ENCODE measurements at regions not wholly inside any gene's neighbourhood (a gene's known extent, or its start where the extent isn't known, plus 50 kb on each side); places are given as distances from the start of the nearest gene placed in this dataset.

DNA sequence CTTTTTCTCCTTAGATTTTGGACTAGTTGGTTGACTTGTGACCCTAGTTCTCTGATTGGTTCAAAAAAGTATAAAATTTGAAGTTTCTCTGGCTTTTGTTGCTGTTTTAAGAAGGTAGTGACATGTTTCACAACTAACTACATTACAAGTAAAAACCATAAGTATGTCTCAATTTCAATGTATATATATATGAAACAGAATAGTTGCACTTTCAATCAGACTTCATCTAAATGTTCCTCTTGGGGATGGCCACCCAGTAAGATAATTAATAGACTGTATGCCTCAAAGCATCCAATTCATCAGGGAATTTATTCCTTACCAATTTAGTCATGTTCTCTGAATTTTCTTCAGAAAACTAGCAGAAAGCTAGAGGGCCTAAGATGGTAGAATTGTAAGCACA is 259.7 kb downstream of the RPRM start:
- Mint-ChIP-seq H3K36me3 (no peaks in the 10 kb centered on the region), H3K9me3 (peaks cover 0 to 8% (median 2%) of the 10 kb centered on the region in 7 donors), H3K27me3 (peaks cover 6% of the 10 kb centered on the region), H3K4me1 (no peaks in the 10 kb centered on the region), H3K4me3 (no peak overlapping the region), H3K27ac (no peak overlapping the region)
- Histone ChIP-seq H3K27me3 (ENCODE audit: control insufficient read depth, insufficient read depth, low read length) (no peaks in the 10 kb centered on the region), H3K4me3 (ENCODE audit: low read depth, low read length) (no peak overlapping the region), H3K4me1 (ENCODE audit: control insufficient read depth, insufficient read depth, low read length, poor library complexity, severe bottlenecking) (no peaks in the 10 kb centered on the region), H3K9me3 (ENCODE audit: control insufficient read depth in 2 of 2, low read length in 2 of 2) (no peaks in the 10 kb centered on the region), H3K36me3 (ENCODE audit: control insufficient read depth, insufficient read depth, low read length) (no peaks in the 10 kb centered on the region), H3K27ac (ENCODE audit: insufficient read depth, low read length, poor library complexity, severe bottlenecking) (no peak overlapping the region)
- DNase-seq (no peak), ATAC-seq (ENCODE audit: low read depth in 2 of 2) (no peak)

- no peaks in the 10 kb centered on the region for H3K4me1 Mint-ChIP-seq
- Histone ChIP-seq H3K4me1 (ENCODE audit: control insufficient read depth, insufficient read depth, low read length, poor library complexity, severe bottlenecking) (no peaks in the 10 kb centered on the region), H3K4me3 (ENCODE audit: low read depth, low read length) (no peak overlapping the region), H3K9me3 (ENCODE audit: control insufficient read depth in 2 of 2, low read length in 2 of 2) (no peaks in the 10 kb centered on the region), H3K27me3 (ENCODE audit: control insufficient read depth, insufficient read depth, low read length) (no peaks in the 10 kb centered on the region), H3K36me3 (ENCODE audit: control insufficient read depth, insufficient read depth, low read length) (no peaks in the 10 kb centered on the region), H3K27ac (ENCODE audit: insufficient read depth, low read length, poor library complexity, severe bottlenecking) (no peak overlapping the region)
- DNase-seq: no peak
- no peak overlapping the region for H3K27ac Mint-ChIP-seq
- H3K9me3 Mint-ChIP-seq: peaks cover 0 to 7% (median 0%) of the 10 kb centered on the region in 7 donors
- H3K27me3 Mint-ChIP-seq: peaks cover 6% of the 10 kb centered on the region
- H3K36me3 Mint-ChIP-seq: no peaks in the 10 kb centered on the region
- H3K4me3 Mint-ChIP-seq: no peak overlapping the region
- no peak for ATAC-seq (ENCODE audit: low read depth in 2 of 2)
Observed at GRCh38 chr2:153214337-153214736, 264.2 kb downstream of the RPRM start.

- no peak for ATAC-seq (ENCODE audit: low read depth in 2 of 2)
- Mint-ChIP-seq H3K27ac (no peak overlapping the region), H3K27me3 (no peaks in the 10 kb centered on the region), H3K4me3 (no peak overlapping the region), H3K36me3 (no peaks in the 10 kb centered on the region), H3K9me3 (peaks cover 0 to 7% (median 0%) of the 10 kb centered on the region in 7 donors), H3K4me1 (no peaks in the 10 kb centered on the region)
- no peaks in the 10 kb centered on the region for H3K4me1 ChIP-seq (ENCODE audit: control insufficient read depth, insufficient read depth, low read length, poor library complexity, severe bottlenecking)
- no peaks in the 10 kb centered on the region for H3K9me3 ChIP-seq (ENCODE audit: control insufficient read depth in 2 of 2, low read length in 2 of 2)
- H3K27ac ChIP-seq (ENCODE audit: insufficient read depth, low read length, poor library complexity, severe bottlenecking): no peak overlapping the region
- H3K36me3 ChIP-seq (ENCODE audit: control insufficient read depth, insufficient read depth, low read length): no peaks in the 10 kb centered on the region
- no peak for DNase-seq
- H3K27me3 ChIP-seq (ENCODE audit: control insufficient read depth, insufficient read depth, low read length): no peaks in the 10 kb centered on the region
- H3K4me3 ChIP-seq (ENCODE audit: low read depth, low read length): no peak overlapping the region
Observed at GRCh38 chr2:153213022-153213421, 265.5 kb downstream of the RPRM start.

GRCh38 chr2:153197402-153198386 is 280.9 kb downstream of the RPRM start:
- H3K4me3 ChIP-seq (ENCODE audit: low read depth, low read length): no peak overlapping the region
- H3K27ac Mint-ChIP-seq: peak overlapping the region in 1 of 3 donors; percentile 82
- H3K4me1 Mint-ChIP-seq: no peaks in the 10 kb centered on the region

GRCh38 chr2:153196378-153197058 is 282.0 kb downstream of the RPRM start:
- H3K27ac ChIP-seq (ENCODE audit: insufficient read depth, low read length, poor library complexity, severe bottlenecking): no peak overlapping the region
- no peak overlapping the region for H3K4me3 ChIP-seq (ENCODE audit: low read depth, low read length)
- Mint-ChIP-seq H3K27ac (no peak overlapping the region), H3K9me3 (peaks cover 1 to 15% (median 11%) of the 10 kb centered on the region in 7 donors), H3K36me3 (no peaks in the 10 kb centered on the region), H3K4me3 (no peak overlapping the region), H3K27me3 (no peaks in the 10 kb centered on the region), H3K4me1 (no peaks in the 10 kb centered on the region)
- H3K9me3 ChIP-seq (ENCODE audit: control insufficient read depth in 2 of 2, low read length in 2 of 2): peaks cover 1 to 15% of the 10 kb centered on the region in 2 experiments
- no peak for DNase-seq
- H3K27me3 ChIP-seq (ENCODE audit: control insufficient read depth, insufficient read depth, low read length): no peaks in the 10 kb centered on the region
- H3K4me1 ChIP-seq (ENCODE audit: control insufficient read depth, insufficient read depth, low read length, poor library complexity, severe bottlenecking): no peaks in the 10 kb centered on the region
- H3K36me3 ChIP-seq (ENCODE audit: control insufficient read depth, insufficient read depth, low read length): no peaks in the 10 kb centered on the region
- ATAC-seq (ENCODE audit: low read depth in 2 of 2): peak in 1 of 2 donors; percentile 37

More at GRCh38 chr2:153197402-153198386, 280.9 kb downstream of the RPRM start:
- no peaks in the 10 kb centered on the region for H3K27me3 Mint-ChIP-seq
- DNase-seq (no peak), ATAC-seq (ENCODE audit: low read depth in 2 of 2) (no peak)
- Histone ChIP-seq H3K27ac (ENCODE audit: insufficient read depth, low read length, poor library complexity, severe bottlenecking) (no peak overlapping the region), H3K27me3 (ENCODE audit: control insufficient read depth, insufficient read depth, low read length) (no peaks in the 10 kb centered on the region), H3K4me1 (ENCODE audit: control insufficient read depth, insufficient read depth, low read length, poor library complexity, severe bottlenecking) (no peaks in the 10 kb centered on the region), H3K9me3 (ENCODE audit: control insufficient read depth in 2 of 2, low read length in 2 of 2) (peaks cover 1 to 15% of the 10 kb centered on the region in 2 experiments), H3K36me3 (ENCODE audit: control insufficient read depth, insufficient read depth, low read length) (no peaks in the 10 kb centered on the region)
- no peak overlapping the region for H3K4me3 Mint-ChIP-seq
- H3K9me3 Mint-ChIP-seq: peaks cover 1 to 16% (median 11%) of the 10 kb centered on the region in 7 donors
- H3K36me3 Mint-ChIP-seq: no peaks in the 10 kb centered on the region

DNA sequence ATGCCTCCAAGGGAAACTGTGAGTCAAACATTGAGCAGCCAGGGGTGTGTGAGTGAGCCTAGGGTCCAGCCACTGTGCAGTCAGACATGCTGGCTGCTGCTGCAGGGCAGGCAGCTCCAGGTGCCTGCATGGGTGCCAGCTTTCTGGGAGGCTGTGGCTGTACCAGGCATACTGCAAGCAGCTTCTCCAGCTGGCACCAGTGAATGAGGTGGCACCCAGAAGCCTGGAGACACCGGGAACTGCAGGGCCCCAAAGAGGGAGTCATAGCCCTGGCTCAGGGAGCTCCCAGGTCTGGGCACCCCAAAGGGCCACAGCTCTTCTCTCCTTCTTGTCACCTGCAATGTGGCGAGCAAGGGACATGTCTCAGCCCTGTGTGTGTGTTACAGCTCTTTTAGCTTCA is 283.2 kb downstream of the RPRM start:
- Mint-ChIP-seq H3K27me3 (no peaks in the 10 kb centered on the region), H3K9me3 (peaks cover 1 to 17% (median 14%) of the 10 kb centered on the region in 7 donors), H3K36me3 (no peaks in the 10 kb centered on the region), H3K4me1 (no peaks in the 10 kb centered on the region), H3K4me3 (no peak overlapping the region), H3K27ac (no peak overlapping the region)
- peaks cover 1 to 15% of the 10 kb centered on the region in 2 experiments for H3K9me3 ChIP-seq (ENCODE audit: control insufficient read depth in 2 of 2, low read length in 2 of 2)
- no peak for DNase-seq
- ATAC-seq (ENCODE audit: low read depth in 2 of 2): no peak
- no peak overlapping the region for H3K27ac ChIP-seq (ENCODE audit: insufficient read depth, low read length, poor library complexity, severe bottlenecking)
- H3K36me3 ChIP-seq (ENCODE audit: control insufficient read depth, insufficient read depth, low read length): no peaks in the 10 kb centered on the region
- H3K27me3 ChIP-seq (ENCODE audit: control insufficient read depth, insufficient read depth, low read length): no peaks in the 10 kb centered on the region
- H3K4me3 ChIP-seq (ENCODE audit: low read depth, low read length): no peak overlapping the region
- H3K4me1 ChIP-seq (ENCODE audit: control insufficient read depth, insufficient read depth, low read length, poor library complexity, severe bottlenecking): no peaks in the 10 kb centered on the region

DNA sequence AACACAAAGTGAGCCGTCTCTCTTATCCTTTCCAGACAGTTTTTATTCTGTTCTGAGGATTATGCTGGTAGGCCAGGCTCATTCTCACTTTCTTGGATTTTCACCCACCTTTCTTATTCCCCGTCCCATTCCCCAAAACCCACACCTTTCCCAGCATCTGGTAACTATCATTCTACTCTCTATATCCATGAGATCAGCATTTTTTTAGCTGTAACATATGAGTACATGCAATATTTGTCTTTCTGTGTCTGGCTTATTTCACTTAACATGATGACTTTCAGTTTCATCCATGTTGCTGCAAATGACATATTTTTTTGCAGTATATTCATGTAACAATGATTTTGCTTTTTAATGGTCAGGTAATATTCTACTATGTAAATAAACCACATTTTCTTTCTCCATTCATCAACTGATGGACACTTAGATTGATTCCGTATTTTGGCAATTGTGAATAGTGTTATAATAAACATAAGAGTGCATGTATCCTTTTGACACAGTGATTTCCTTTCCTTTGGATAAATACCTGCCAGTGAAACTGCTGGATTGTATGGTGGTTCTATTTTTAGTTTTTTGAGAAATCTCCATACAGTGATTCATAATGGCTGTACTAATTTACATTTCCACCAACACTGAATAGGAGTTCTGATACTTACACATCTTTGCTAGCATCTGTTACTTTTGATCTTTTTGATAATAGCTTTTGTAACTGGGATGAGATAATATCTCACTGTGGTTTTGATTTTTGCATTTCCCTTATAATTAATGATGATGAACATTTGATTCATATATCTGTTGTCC is 289.3 kb downstream of the RPRM start:
- H3K27me3 Mint-ChIP-seq: peaks cover 6% of the 10 kb centered on the region
- Histone ChIP-seq H3K9me3 (ENCODE audit: control insufficient read depth in 2 of 2, low read length in 2 of 2) (no peaks in the 10 kb centered on the region), H3K27me3 (ENCODE audit: control insufficient read depth, insufficient read depth, low read length) (no peaks in the 10 kb centered on the region), H3K27ac (ENCODE audit: insufficient read depth, low read length, poor library complexity, severe bottlenecking) (no peak overlapping the region), H3K4me3 (ENCODE audit: low read depth, low read length) (no peak overlapping the region), H3K4me1 (ENCODE audit: control insufficient read depth, insufficient read depth, low read length, poor library complexity, severe bottlenecking) (no peaks in the 10 kb centered on the region), H3K36me3 (ENCODE audit: control insufficient read depth, insufficient read depth, low read length) (no peaks in the 10 kb centered on the region)
- no peaks in the 10 kb centered on the region for H3K4me1 Mint-ChIP-seq
- DNase-seq: no peak
- no peak overlapping the region for H3K27ac Mint-ChIP-seq
- H3K36me3 Mint-ChIP-seq: no peaks in the 10 kb centered on the region
- no peak for ATAC-seq (ENCODE audit: low read depth in 2 of 2)
- H3K9me3 Mint-ChIP-seq: peaks cover 4 to 23% (median 7%) of the 10 kb centered on the region in 7 donors
- no peak overlapping the region for H3K4me3 Mint-ChIP-seq

All from CD4-positive, CD25-positive, alpha-beta regulatory T cell (primary cell).